HG03520 (cell line): ENCODE measurements at regions not wholly inside any gene's neighbourhood (a gene's known extent, or its start where the extent isn't known, plus 50 kb on each side); places are given as distances from the start of the nearest gene placed in this dataset.

Source experiments
- ATAC-seq: cut with Tn5 transposase; IDR thresholded peaks from one replicate; pipeline ENCODE4 v1.9.1; 2021; ENCODE audit warnings: mild to moderate bottlenecking, moderate library complexity; ENCODE audit not compliant: unreplicated experiment

DNA sequence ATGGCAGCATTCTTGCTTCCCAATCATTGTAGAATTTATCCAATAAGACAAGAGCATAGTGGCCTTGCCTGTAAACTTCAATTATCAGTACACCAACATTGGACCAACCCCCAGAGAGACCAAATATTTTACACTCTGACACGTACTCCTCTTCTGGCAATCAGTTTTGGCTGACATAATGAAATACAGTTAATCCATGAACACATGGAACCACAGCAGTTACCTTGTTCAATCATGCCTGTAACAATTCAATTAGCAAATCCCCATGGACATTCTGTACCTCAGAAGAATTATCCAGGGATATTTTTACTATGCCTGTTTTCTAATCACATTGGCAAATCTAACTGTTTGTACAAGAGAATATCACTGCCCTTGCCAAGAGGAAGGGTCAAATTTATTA, 2162.0 kb downstream of the MRPL39 start:
- no peak for ATAC-seq

DNA sequence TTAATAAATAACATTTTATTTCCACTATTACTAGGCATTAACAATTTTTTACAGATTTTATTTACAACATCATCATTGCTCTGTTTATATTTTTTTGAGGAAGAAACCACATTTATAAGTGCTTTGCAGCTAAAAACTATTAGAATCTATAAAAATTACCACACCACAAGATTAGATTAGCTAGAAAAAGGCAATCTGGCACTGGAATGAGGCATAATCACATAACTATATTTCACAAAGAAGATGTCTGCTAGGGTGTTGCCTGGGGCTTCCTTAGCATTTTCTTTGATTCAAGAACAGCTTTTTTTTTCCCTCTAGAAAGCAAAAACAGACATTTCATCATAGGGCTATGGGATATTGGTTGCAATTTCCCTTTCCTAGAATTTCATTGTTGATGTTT, 2169.2 kb downstream of the MRPL39 start:
- no peak for ATAC-seq

DNA sequence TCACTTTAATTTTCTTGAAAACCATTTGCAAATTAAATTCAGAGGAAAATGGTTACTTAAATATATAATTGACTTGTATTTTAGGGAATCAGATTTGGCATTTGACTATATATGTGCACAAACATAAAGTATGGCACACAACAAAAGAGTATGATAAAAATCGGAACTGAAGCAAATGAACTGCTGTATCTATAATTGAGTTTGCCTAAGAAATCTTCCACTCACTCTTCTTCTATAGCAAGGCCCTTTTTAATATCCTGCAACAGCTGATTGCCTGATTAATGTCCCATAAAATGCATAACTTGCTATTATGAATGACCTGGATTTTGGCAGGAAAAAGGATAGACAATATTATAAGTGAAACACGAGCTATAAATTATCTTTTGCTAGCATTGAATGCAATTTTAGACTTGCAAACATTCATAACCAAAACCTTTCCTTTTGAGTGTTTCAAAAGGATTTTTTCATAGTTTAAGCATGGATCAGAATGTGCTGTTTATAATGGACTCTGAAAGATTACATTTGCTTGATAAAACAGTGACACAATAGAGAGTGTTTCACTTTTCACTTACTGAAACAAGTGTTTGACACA, 2204.3 kb downstream of the MRPL39 start:
- no peak for ATAC-seq

DNA sequence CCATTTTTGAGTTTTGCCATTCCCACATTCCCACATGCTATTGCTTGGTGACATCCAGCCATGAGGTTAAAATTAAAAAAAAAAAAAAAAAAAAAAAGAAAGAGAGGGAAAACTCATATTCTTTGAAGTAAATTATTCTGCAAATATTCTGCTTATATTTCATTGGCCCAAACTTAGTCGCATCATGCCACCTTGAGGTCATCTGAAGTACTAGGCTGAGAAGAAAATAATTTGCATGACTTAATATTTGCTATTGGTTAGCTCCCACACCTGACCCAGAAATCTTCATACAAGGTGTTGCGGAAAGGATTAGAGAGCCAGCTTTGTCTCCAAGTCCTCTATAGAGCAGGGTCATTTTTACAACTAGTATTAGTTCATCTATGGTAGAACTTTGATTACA, 2206.0 kb downstream of the MRPL39 start:
- no peak for ATAC-seq

DNA sequence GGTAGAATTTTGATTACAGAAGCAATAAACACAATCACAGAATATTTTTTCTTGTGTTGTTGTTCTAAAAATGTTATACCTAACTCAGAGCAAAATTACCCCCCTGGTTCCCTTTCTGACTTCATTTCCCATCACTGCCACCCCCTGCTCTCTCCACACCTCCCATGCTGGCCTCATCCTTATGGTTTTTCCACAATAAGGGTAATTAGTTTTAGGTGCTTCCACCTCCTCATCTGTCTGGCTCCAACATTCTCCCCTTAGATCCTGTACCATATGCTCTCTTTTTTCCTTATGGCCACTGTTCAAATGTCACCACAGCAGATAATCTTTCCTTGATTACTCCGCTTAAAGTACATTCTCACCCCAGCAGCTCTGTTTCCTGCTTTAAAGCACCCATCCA, 2208.6 kb downstream of the MRPL39 start:
- no peak for ATAC-seq

DNA sequence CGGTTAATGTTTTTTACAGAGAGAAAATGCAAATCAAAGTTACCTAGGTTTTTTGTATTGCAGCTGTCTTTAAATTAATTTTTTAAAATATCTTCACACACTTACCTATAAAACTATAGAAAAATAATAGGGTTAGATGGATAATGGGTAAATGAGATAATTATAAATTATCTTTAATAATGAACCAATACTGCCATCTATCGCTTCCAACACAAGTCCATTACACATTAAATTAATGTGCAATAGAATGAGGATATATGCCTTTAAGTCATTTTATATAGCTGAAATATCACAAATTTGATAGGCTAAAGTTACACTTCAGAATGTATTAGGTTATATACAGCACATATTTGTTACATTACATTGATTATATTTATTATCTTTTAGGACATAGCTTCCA, 2212.8 kb downstream of the MRPL39 start:
- ATAC-seq: no peak

DNA sequence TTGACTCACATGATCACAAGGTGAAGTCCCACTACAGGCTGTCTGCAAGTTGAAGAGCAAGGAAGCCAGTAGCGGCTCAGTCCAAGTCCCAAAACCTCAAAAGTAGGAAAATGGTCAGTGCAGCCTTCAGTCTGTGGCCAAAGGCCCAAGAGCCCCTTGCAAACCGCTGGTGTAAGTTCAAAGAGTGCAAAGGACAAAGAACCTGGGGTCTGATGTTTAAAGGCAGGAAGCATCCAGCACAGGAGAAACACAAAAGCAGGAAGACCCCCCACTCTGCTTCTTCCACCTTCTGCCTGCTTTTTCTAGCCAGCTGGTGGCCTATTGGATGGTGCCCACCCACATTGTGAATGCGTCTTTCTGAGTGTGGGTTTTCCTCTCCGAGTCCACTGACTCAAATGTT, 2222.6 kb downstream of the MRPL39 start:
- ATAC-seq: no peak

DNA sequence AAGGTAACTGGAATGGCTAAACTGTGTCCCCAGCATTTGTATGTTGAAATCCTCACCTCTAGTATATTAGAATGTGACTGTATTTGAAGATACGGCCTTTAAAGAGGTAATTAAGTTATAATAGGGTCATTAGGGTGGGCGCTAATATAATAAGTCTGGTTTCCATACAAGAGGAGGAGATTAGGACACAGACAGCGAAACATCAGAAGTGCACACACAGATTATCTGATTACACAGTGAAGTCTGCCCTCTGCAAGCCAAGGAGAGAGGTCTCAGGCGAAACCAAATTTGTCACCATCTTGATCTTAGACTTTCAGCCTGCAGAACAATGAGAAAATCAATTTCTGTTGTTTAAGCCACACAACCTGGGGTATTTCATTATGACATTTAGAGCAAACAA, 2233.1 kb downstream of the MRPL39 start:
- no peak for ATAC-seq

DNA sequence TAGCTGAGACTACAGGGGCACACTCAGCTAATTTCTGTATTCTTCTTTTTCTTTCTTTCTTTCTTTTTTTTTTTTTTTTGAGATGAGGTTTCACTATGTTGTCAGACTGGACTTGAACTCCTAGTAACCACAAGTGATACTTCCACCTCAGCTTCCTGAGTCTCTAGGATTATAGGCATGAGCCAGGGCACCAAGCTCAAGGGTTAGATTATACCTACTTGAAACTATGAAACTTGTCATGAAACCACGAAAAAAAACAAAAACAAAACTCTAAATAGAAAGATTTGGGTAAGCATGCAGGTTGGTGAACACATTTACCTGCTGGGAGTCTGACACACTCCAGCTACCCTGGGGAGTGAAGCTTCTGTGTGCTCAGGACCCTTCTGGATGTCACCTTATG, 2250.4 kb downstream of the MRPL39 start:
- ATAC-seq: no peak

DNA sequence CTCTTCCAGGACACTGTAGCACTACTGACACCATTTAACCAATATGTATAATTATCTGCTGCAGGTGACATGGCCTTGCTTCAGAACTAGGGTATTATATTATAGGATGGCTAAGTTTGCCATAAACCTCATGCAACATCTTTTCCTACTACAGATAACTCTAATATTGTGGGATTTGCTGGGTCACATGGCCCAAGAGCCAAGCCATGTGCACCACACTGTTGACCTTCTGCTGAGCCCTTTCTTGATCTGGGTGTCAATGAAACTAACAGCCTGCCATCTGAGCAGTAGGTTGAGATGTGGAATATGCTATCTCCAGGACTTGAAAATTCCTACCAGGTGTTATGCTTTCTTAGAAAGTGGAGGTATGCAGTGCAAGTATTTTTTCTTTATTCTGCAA, 2291.1 kb downstream of the MRPL39 start:
- ATAC-seq: no peak

DNA sequence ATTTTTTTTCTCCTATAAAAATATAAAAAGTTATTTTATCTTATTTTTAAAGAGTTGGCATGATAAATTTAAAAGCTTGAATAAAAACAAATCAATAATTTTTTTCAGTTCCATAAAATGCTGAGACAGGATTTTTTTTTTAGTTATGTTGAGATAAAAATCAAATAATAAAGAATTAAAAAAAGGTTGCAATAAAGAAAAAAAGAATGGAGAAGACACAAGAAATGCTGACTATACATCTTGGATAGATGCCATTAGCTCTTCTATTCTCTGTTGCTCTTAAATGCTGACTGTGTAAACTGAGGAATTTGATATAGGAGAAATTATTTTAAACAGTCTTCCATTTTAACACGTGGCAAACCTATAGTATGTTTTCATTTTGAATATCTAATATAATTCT, 2298.5 kb downstream of the MRPL39 start:
- ATAC-seq: no peak

DNA sequence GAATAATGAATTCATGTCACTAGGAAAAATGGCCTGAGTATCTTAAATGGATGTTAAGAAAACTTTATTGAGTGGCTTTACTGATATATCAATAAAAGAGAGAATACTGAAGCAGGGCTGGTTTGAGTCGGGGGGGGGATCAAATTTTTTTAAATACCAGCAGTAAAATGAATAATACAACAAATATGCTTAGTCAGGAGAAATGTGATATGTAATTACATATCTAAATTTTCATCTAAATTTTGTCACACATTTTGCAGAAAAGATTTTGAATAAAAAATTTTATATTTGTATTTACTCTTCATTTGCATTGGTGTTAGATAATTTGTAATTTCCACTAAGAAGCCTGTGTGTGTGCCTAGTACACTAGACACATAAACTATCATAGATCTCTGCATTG, 2300.2 kb downstream of the MRPL39 start:
- ATAC-seq: no peak

DNA sequence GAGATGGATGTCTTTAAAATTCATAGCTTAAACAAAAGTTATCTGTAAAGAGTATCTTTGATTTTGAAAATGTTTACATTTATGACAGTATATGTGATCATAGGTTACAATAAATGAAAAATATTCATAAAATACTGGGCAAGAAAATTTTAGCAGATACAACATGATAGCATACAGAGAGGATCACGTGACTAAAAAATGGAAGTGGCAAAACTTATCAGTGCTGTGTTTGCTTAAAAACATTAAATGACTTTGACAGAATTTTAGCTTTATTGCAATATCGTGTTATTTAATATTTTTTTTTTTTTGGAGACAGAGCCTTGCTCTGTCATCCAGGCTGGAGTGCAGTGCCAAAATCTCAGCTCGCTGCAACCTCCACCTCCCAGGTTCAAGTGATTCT, 2294.1 kb downstream of the NCAM2 start:
- ATAC-seq: no peak

DNA sequence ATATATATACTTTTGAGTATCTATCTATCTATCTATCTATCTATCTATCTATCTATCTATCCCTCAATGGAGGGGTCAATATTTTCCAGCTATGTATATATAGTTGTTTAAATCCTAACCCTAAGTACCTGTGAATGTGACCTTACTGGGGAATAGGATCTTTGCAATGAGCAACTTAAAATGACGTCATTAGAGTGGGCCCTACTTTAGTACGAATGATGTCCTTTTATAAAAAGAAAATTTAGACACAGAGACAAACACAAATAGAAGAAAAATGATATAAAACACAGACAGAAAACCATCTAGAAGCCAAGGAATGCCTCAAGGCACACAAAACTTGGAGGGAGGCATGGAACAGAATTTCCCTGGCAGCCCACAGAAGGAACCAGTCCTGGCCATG, 2283.7 kb downstream of the NCAM2 start:
- ATAC-seq: no peak

DNA sequence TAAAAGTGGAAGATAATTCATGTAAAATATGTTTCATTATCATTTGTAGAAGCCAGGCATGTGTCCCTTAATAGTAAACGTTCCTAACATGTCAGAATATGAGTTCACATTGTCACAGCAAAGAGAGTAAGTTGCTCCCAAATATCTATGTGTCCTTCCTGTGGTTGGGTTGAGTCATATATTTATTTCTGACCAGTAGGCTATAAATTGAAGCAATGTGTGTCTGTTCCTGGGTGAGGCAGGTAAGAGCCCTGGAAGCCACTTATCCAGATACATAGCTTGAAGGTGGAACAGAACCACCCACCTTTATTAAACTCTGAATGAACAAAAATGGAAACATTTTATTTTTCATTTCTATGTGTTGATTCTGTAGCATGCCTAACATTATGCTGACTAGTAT, 2251.6 kb downstream of the NCAM2 start:
- no peak for ATAC-seq

DNA sequence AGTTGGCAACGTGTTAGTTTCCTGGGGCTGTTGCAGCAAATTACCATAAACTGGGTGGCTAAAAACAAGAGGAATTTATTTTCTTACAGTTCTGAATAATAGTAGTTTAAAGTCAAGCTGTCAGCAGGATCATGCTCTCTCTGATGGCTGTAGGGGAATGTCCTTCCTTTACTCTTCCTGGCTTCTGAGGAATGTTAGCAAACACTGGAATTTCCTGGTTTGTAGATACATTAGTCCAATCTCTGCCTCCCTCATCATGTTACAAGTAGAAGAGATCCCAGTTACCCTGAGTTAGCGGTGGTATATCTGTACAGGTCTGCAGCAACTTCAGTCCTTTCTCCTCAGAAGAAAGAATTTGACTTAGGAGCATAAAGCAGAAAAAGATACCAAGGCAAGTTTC, 2249.1 kb downstream of the NCAM2 start:
- no peak for ATAC-seq

DNA sequence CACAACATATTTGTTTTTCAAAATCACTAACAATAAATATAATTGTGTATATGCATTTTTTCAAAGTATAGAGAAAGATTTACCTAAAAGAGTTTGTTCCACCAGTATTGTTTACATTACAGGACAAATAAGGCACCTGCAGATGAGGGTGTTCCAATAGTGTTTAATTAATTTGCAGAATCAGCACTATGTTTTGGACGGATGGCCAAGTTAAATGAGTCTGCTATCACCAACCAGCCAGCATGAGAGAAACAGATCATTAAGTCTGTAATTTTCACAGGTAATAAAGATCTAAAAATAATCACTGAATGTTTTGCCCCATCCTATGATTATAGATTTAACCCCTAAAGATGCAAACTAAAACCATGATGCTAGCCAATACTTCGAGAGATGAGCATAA, 2247.0 kb downstream of the NCAM2 start:
- ATAC-seq: no peak

DNA sequence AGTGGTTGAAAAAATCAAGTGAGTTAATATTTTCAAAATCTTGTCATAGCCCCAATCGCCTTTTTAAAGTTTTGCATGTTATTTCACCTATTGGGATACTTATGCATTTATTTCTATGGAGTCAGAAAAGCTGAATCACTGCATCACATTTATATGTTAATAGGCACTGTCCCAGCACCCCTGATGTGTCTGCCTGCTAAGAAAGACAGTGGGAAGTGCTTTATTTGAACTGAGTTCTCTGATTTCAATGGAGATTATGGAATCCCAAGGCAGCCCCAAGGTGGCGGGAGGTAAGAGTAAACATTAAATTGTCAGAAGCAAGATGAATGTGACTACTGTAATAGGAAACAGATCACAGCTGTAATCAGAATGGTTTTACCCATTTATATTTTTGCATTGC, 2225.7 kb downstream of the NCAM2 start:
- no peak for ATAC-seq

DNA sequence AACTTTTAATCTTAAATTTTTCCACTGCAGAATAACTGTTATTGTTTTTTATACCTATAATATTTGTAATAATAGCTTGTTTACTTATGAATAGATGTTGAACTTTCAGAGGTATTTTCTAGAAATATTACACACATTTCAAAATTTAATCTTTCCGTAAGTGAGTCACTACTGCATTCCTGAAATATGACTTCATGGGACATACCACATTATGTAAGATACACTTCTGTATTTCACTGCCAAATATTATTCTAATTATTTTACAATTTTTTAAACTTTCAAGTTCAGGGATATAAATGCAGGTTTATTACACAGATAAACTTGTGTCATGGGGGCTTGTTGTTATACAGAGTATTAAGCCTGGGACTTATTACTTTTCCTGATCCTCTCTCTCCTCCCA, 2220.5 kb downstream of the NCAM2 start:
- ATAC-seq: no peak

DNA sequence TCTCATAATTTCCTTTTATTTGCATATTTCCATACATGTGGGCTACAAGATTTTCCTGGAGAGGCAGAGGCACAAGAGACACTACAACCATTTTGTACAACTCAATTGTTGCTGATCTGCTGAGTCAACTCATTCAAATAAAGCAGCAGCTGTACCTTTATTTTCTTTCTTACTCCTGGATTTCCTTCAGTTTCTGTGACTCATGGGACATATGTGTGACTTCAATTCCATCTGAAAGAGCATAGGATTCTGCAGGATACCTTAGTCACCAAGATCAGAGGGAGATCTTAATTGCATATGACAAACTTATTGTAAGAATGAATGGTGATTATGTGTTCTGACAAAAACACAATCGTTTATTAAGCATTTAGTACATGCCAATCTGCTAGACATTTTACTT, 2219.4 kb downstream of the NCAM2 start:
- ATAC-seq: no peak

DNA sequence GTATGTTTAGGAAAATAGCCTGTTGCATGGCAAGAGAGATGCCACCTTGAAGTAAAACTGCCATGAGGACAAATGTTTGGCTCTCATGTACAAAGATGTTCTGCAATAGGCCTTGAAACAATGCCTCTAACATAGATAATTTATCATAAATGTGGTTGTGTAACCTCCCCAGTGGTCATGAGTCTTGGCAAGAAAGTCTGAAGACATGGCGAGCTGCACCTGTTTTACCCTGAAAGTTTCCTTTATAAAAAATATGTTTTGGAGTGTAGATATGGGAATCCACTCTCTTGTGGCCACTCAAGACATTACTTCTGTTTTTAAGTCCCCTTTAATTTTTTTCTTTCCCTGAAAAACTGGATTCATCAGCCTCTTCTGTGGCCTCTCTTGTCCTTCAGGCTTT, 2217.1 kb downstream of the NCAM2 start:
- ATAC-seq: no peak
